Neuronal stem cell (in vitro differentiated cells): ENCODE measurements at regions not wholly inside any gene's neighbourhood (a gene's known extent, or its start where the extent isn't known, plus 50 kb on each side); places are given as distances from the start of the nearest gene placed in this dataset.

Experiments
- DNase-seq: peaks from one replicate; pipeline ENCODE4 v3.0.0-alpha.2; 2013; ENCODE audit warnings: low spot score
- H2AFZ ChIP-seq: one replicate; pipeline ENCODE4 v1.6.1; 2013; ENCODE audit warnings: mild to moderate bottlenecking, low read length, inconsistent platforms
- H2AK5ac ChIP-seq: 2 replicates; pipeline ENCODE4 v1.6.1; 2013; ENCODE audit warnings: low read depth, mild to moderate bottlenecking, inconsistent platforms, low read length, moderate library complexity, mixed read lengths
- H2BK120ac ChIP-seq: 2 replicates; pipeline ENCODE4 v1.6.1; 2013; ENCODE audit warnings: low read depth, mild to moderate bottlenecking, inconsistent platforms, low read length, moderate library complexity, mixed read lengths
- H2BK12ac ChIP-seq: one replicate; pipeline ENCODE4 v1.6.1; 2013; ENCODE audit warnings: low read length, inconsistent platforms
- H2BK15ac ChIP-seq: 2 replicates; pipeline ENCODE4 v1.6.1; 2013; ENCODE audit warnings: mild to moderate bottlenecking, low read length, inconsistent platforms, mixed read lengths
- H2BK5ac ChIP-seq: one replicate; pipeline ENCODE4 v1.6.1; 2013; ENCODE audit warnings: inconsistent platforms, mild to moderate bottlenecking, low read length, moderate library complexity
- H3K14ac ChIP-seq: one replicate; pipeline ENCODE4 v1.6.1; 2013; ENCODE audit warnings: low read length, inconsistent platforms
- H3K18ac ChIP-seq: 2 replicates; pipeline ENCODE4 v1.6.1; 2013; ENCODE audit warnings: low read length, inconsistent platforms
- H3K23ac ChIP-seq: 2 replicates; pipeline ENCODE4 v1.6.1; 2013; ENCODE audit warnings: low read depth, mild to moderate bottlenecking, mixed read lengths, low read length, inconsistent platforms; ENCODE audit not compliant: poor library complexity
- H3K27ac ChIP-seq: replicated peaks from 3 replicates; pipeline ENCODE4 v1.5.1; 2013; ENCODE audit warnings: low read length, inconsistent platforms
- H3K27me3 ChIP-seq, 3 experiments: 2 replicates each; pipeline ENCODE4 v1.6.1; 2013; ENCODE audit warnings: low read length in 3 of 3, mild to moderate bottlenecking in 2 of 3, inconsistent platforms in 1 of 3, low read depth in 1 of 3, mixed read lengths in 1 of 3, moderate library complexity in 1 of 3; ENCODE audit not compliant: control insufficient read depth in 3 of 3, insufficient read depth in 3 of 3
- H3K36me3 ChIP-seq, 2 donors: replicated peaks in 1 of 2; 2 replicates each; pipeline ENCODE4 v1.6.1; 2013; ENCODE audit warnings: low read length in 2 of 2; ENCODE audit not compliant: control insufficient read depth in 2 of 2, insufficient read depth in 2 of 2
- H3K4ac ChIP-seq: 2 replicates; pipeline ENCODE4 v1.6.1; 2013; ENCODE audit warnings: inconsistent platforms, mild to moderate bottlenecking, low read length, moderate library complexity
- H3K4me1 ChIP-seq, 2 donors: 1 replicate in 1 of 2; 2 replicates in 1 of 2; pipeline ENCODE4 v1.6.1; 2013; ENCODE audit warnings: low read length in 2 of 2, low read depth in 1 of 2; ENCODE audit not compliant: control insufficient read depth in 2 of 2, insufficient read depth in 1 of 2
- H3K4me2 ChIP-seq: one replicate; pipeline ENCODE4 v1.6.1; 2013; ENCODE audit warnings: mild to moderate bottlenecking, low read length, inconsistent platforms; ENCODE audit not compliant: insufficient read depth, poor library complexity, severe bottlenecking
- H3K4me3 ChIP-seq, 2 donors: 2 replicates each; pipeline ENCODE4 v1.5.1; 2013; ENCODE audit warnings: low read length in 2 of 2, mild to moderate bottlenecking in 2 of 2, inconsistent platforms in 1 of 2, moderate library complexity in 1 of 2
- H3K79me1 ChIP-seq: one replicate; pipeline ENCODE4 v1.6.1; 2013; ENCODE audit warnings: low read depth, mild to moderate bottlenecking, inconsistent platforms, low read length, moderate library complexity
- H3K9ac ChIP-seq: one replicate; pipeline ENCODE4 v1.6.1; 2013; ENCODE audit warnings: mild to moderate bottlenecking, low read depth, low read length, inconsistent platforms; ENCODE audit not compliant: poor library complexity
- H3K9me3 ChIP-seq, 2 donors: replicated peaks in 1 of 2; 2 replicates each; pipeline versions ENCODE3 to v1.6.1; 2013; ENCODE audit warnings: low read length in 2 of 2, mild to moderate bottlenecking in 2 of 2, inconsistent platforms in 1 of 2, low read depth in 1 of 2, mixed read lengths in 1 of 2, moderate library complexity in 1 of 2; ENCODE audit not compliant: control insufficient read depth in 2 of 2, insufficient read depth in 1 of 2
- H4K8ac ChIP-seq: one replicate; pipeline ENCODE4 v1.6.1; 2013; ENCODE audit warnings: low read depth, mild to moderate bottlenecking, inconsistent platforms, low read length, moderate library complexity
- H4K91ac ChIP-seq: one replicate; pipeline ENCODE4 v1.6.1; 2013; ENCODE audit warnings: low read length, low read depth, mild to moderate bottlenecking, inconsistent platforms; ENCODE audit not compliant: poor library complexity
- WGBS, 2 donors: extraction: QIAGEN DNeasy Blood & Tissue Kit; methylation state at CpG; one replicate each; pipeline ENCODE4 v1.1.7; 2013; ENCODE audit warnings: missing lambda C conversion rate in 2 of 2, mixed read lengths in 1 of 2; ENCODE audit not compliant: insufficient read length in 2 of 2, insufficient replicate concordance in 1 of 2; ENCODE audit errors: extremely low coverage in 2 of 2; 5-methylcytosine and 5-hydroxymethylcytosine counted together

GRCh38 chr4:173747537-173748257 is 217.7 kb upstream of the HAND2 start:
- Histone ChIP-seq H3K79me1 (no peaks in the 10 kb centered on the region), H2AK5ac (no peak overlapping the region), H2BK5ac (no peak overlapping the region), H3K27me3 (peaks cover 0 to 4% (median 0%) of the 10 kb centered on the region in 3 experiments), H3K36me3 (no peaks in the 10 kb centered on the region), H3K4ac (no peak overlapping the region), H3K4me2 (no peak overlapping the region), H3K14ac (no peak overlapping the region), H4K8ac (no peak overlapping the region), H3K9me3 (no peaks in the 10 kb centered on the region), H3K9ac (no peak overlapping the region), H2BK12ac (no peak overlapping the region), H3K18ac (no peak overlapping the region), H3K4me1 (no peaks in the 10 kb centered on the region), H3K27ac (no peak overlapping the region), H3K23ac (no peak overlapping the region), H3K4me3 (no peak overlapping the region), H4K91ac (no peak overlapping the region), H2BK15ac (no peak overlapping the region), H2BK120ac (no peak overlapping the region), H2AFZ (no peak overlapping the region)
- DNase-seq = no peak
- no CpG with 5 or more reads among the region's 9 CpGs for WGBS, 2 donors

DNA sequence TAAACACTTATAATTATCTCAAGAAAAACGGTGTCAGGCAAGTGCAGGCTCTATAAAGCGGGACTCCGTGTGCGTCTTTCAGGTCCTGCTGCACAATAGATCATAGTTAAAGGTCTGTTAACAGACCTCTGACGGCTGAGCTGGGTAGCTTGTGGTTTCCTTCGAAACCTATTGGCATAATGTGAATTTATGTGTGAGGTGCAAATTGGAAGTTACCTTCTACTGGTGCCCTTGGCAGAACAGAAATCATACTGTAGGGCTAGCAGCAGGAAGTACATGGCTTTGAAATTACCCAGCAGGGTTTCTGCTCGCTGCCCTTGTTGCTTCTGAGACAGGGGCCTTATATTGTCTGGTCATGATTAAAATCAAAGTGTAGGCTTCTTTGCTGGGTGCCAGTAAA is 216.4 kb upstream of the HAND2 start:
- peaks cover 0 to 4% (median 0%) of the 10 kb centered on the region in 3 experiments for H3K27me3 ChIP-seq
- no peak overlapping the region for H3K4me3 ChIP-seq
- H2BK15ac ChIP-seq = no peak overlapping the region
- no peak overlapping the region for H3K23ac ChIP-seq
- no peak overlapping the region for H3K27ac ChIP-seq
- H2BK5ac ChIP-seq = no peak overlapping the region
- H3K9me3 ChIP-seq = no peaks in the 10 kb centered on the region
- H3K4me1 ChIP-seq = no peaks in the 10 kb centered on the region
- H3K79me1 ChIP-seq = no peaks in the 10 kb centered on the region
- H3K36me3 ChIP-seq = no peaks in the 10 kb centered on the region
- H3K18ac ChIP-seq = no peak overlapping the region
- no peak overlapping the region for H3K4me2 ChIP-seq
- H3K14ac ChIP-seq = no peak overlapping the region
- DNase-seq = no peak
- WGBS, 2 donors = no CpG with 5 or more reads among the region's 7 CpGs
- no peak overlapping the region for H4K8ac ChIP-seq
- no peak overlapping the region for H3K9ac ChIP-seq
- H2AFZ ChIP-seq = no peak overlapping the region
- H3K4ac ChIP-seq = no peak overlapping the region
- H2BK12ac ChIP-seq = no peak overlapping the region
- no peak overlapping the region for H2AK5ac ChIP-seq
- no peak overlapping the region for H2BK120ac ChIP-seq
- no peak overlapping the region for H4K91ac ChIP-seq

DNA sequence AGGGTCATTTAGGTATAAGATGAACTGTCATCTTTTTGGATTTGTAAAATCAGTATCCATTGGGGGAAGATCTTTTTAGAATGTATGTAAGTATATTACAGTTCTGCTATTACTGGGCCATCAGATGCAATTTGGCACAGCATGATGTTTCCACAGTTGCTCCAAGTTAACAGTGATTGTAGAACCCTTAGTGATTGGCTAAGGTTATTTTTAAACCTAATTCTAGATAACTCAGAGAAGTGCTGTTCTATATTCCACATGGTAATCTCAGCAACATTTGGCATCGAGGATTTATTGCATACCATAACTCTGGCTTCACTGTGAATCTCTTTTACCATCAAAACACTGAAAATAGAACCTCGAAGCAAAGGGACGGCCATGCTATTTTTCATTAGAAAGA is 215.7 kb upstream of the HAND2 start:
- H3K4me1 ChIP-seq = no peaks in the 10 kb centered on the region
- no peak overlapping the region for H4K91ac ChIP-seq
- H3K18ac ChIP-seq = no peak overlapping the region
- H3K14ac ChIP-seq = no peak overlapping the region
- no peak overlapping the region for H3K9ac ChIP-seq
- H3K9me3 ChIP-seq = no peaks in the 10 kb centered on the region
- H3K4ac ChIP-seq = no peak overlapping the region
- WGBS, 2 donors = no CpG with 5 or more reads among the region's 3 CpGs
- no peak overlapping the region for H4K8ac ChIP-seq
- no peak overlapping the region for H2BK120ac ChIP-seq
- H2AK5ac ChIP-seq = no peak overlapping the region
- no peak overlapping the region for H2BK5ac ChIP-seq
- H2AFZ ChIP-seq = no peak overlapping the region
- no peak overlapping the region for H3K27ac ChIP-seq
- H3K27me3 ChIP-seq = peaks cover 0 to 4% (median 0%) of the 10 kb centered on the region in 3 experiments
- no peak overlapping the region for H3K4me3 ChIP-seq
- no peak overlapping the region for H2BK15ac ChIP-seq
- no peaks in the 10 kb centered on the region for H3K79me1 ChIP-seq
- H3K36me3 ChIP-seq = no peaks in the 10 kb centered on the region
- H2BK12ac ChIP-seq = no peak overlapping the region
- no peak for DNase-seq
- H3K4me2 ChIP-seq = no peak overlapping the region
- H3K23ac ChIP-seq = no peak overlapping the region

GRCh38 chr4:173736840-173737239 is 206.8 kb upstream of the HAND2 start:
- no peak overlapping the region for H3K23ac ChIP-seq
- no peaks in the 10 kb centered on the region for H3K9me3 ChIP-seq
- H3K18ac ChIP-seq = no peak overlapping the region
- H3K4me2 ChIP-seq = no peak overlapping the region
- H3K27me3 ChIP-seq = no peaks in the 10 kb centered on the region
- DNase-seq = no peak
- H3K4ac ChIP-seq = no peak overlapping the region
- no peaks in the 10 kb centered on the region for H3K79me1 ChIP-seq
- no peak overlapping the region for H2AK5ac ChIP-seq
- H3K27ac ChIP-seq = no peak overlapping the region
- no peak overlapping the region for H3K14ac ChIP-seq
- H3K9ac ChIP-seq = no peak overlapping the region
- no peak overlapping the region for H2BK12ac ChIP-seq
- no CpG with 5 or more reads among the region's 1 CpG for WGBS, 2 donors
- no peak overlapping the region for H2BK5ac ChIP-seq
- H4K8ac ChIP-seq = no peak overlapping the region
- no peak overlapping the region for H3K4me3 ChIP-seq
- no peak overlapping the region for H4K91ac ChIP-seq
- H2BK120ac ChIP-seq = no peak overlapping the region
- H2BK15ac ChIP-seq = no peak overlapping the region
- no peak overlapping the region for H2AFZ ChIP-seq
- H3K36me3 ChIP-seq = no peaks in the 10 kb centered on the region
- no peaks in the 10 kb centered on the region for H3K4me1 ChIP-seq
